ENCODE measurements at regions not wholly inside any gene's neighbourhood (a gene's known extent, or its start where the extent isn't known, plus 50 kb on each side); places are given as distances from the start of the nearest gene placed in this dataset.

- TF ChIP-seq EP300 (IDR thresholded peaks at IDR 0.05) (no peak), POLR2A (IDR thresholded peaks at IDR 0.05) (no peak), POLR2AphosphoS5 (IDR thresholded peaks at IDR 0.05) (no peak)
- TF ChIP-seq, protein P1, sequence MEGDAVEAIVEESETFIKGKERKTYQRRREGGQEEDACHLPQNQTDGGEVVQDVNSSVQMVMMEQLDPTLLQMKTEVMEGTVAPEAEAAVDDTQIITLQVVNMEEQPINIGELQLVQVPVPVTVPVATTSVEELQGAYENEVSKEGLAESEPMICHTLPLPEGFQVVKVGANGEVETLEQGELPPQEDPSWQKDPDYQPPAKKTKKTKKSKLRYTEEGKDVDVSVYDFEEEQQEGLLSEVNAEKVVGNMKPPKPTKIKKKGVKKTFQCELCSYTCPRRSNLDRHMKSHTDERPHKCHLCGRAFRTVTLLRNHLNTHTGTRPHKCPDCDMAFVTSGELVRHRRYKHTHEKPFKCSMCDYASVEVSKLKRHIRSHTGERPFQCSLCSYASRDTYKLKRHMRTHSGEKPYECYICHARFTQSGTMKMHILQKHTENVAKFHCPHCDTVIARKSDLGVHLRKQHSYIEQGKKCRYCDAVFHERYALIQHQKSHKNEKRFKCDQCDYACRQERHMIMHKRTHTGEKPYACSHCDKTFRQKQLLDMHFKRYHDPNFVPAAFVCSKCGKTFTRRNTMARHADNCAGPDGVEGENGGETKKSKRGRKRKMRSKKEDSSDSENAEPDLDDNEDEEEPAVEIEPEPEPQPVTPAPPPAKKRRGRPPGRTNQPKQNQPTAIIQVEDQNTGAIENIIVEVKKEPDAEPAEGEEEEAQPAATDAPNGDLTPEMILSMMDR (IDR thresholded peaks at IDR 0.05) = no peak
- Histone ChIP-seq H3K9me3 (no peaks in the 10 kb centered on the region), H3K27me3 (no peaks in the 10 kb centered on the region), H3K4me3 (no peak overlapping the region), H3K4me1 (no peaks in the 10 kb centered on the region), H3K27ac (no peak overlapping the region), H3K36me3 (no peaks in the 10 kb centered on the region)
- no peak for DNase-seq
- 84 to 92% methylated on average over 3 of the region's 3 CpGs for WGBS, 2 donors
- intact Hi-C loops (cut with DNase I) = no loop called here
These were observed 160.1 kb upstream of the DAP start for GRCh38 chr5:10921160-10921559.

DNA sequence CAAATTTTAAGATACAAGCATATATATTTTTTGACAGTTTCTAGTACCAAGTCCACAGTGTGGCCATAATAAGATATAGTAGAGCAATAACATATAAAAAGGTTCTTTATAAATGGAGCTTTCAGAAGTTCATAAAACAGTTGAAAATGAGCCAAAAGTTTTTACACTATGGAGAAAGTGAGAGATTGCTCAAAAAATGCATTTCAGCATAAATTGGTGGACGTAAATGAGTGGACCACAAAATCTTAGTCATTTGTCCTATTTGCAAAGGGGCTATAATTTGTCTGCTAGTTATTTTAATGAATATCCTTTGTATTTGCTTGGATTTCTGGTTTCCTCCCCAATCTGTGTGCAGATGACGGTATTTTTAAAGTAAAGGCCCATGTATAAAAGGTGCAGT is 159.4 kb upstream of the DAP start:
- no peak overlapping the region for H3K27ac ChIP-seq
- H3K4me1 ChIP-seq = no peaks in the 10 kb centered on the region
- 75 to 92% methylated on average over 2 of the region's 2 CpGs for WGBS, 2 donors
- intact Hi-C loops (cut with DNase I) = no loop called here
- no peak for DNase-seq
- H3K36me3 ChIP-seq = no peaks in the 10 kb centered on the region
- no peak overlapping the region for H3K4me3 ChIP-seq
- no peaks in the 10 kb centered on the region for H3K9me3 ChIP-seq
- TF ChIP-seq POLR2A (IDR thresholded peaks at IDR 0.05) = no peak
- no peak for TF ChIP-seq POLR2AphosphoS5 (IDR thresholded peaks at IDR 0.05)
- TF ChIP-seq EP300 (IDR thresholded peaks at IDR 0.05) = no peak
- TF ChIP-seq, protein P1 (IDR thresholded peaks at IDR 0.05) = no peak
- no peaks in the 10 kb centered on the region for H3K27me3 ChIP-seq

DNA sequence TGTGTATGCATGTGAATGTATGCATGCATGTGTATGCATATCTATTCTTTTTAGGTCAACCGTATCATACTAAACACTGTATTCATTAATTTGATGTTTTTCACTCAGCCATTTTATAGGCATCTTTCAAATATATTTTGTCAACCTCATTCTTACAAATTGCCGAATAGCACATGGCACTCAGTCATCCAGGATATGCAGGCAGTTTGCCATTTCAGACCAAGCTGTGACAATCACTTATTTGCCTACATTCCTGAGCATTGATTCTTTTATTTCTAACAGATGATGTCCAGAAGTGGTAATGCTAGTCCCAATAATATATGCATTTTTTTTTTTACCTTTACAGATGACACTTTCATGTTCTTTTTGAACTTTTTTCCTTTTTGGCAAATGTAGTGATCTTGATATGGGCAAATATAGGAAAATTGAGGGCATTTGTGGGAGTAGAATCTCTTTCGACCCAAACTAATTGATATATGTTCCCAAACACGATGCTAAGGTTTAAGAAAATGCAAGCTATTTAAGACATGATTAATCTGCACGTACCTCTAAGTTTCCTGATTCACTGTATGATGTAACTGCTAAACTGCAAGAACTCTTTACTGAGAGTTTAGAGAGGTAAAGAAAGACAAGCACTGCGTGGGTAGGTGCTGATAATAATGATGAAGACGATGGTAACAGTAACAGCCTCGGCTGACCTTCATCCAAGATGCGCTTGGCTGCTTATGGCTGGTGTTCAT is 153.9 kb upstream of the DAP start:
- no peaks in the 10 kb centered on the region for H3K36me3 ChIP-seq
- intact Hi-C loops (cut with DNase I) = no loop called here
- no peaks in the 10 kb centered on the region for H3K4me1 ChIP-seq
- H3K27me3 ChIP-seq = no peaks in the 10 kb centered on the region
- no peak overlapping the region for H3K4me3 ChIP-seq
- no peak overlapping the region for H3K27ac ChIP-seq
- H3K9me3 ChIP-seq = no peaks in the 10 kb centered on the region
- 86 to 89% methylated on average over 9 of the region's 9 CpGs for whole genome bisulfite sequencing, 2 donors
- no peak for TF ChIP-seq POLR2AphosphoS5 (IDR thresholded peaks at IDR 0.05)
- TF ChIP-seq, protein P1 (IDR thresholded peaks at IDR 0.05) = no peak
- TF ChIP-seq EP300 (IDR thresholded peaks at IDR 0.05) = no peak
- TF ChIP-seq POLR2A (IDR thresholded peaks at IDR 0.05) = no peak
- DNase-seq = no peak

- no peak overlapping the region for H3K4me3 ChIP-seq
- no peaks in the 10 kb centered on the region for H3K36me3 ChIP-seq
- no peak for TF ChIP-seq POLR2AphosphoS5 (IDR thresholded peaks at IDR 0.05)
- TF ChIP-seq, protein P1 (IDR thresholded peaks at IDR 0.05) = no peak
- no peak for TF ChIP-seq POLR2A (IDR thresholded peaks at IDR 0.05)
- TF ChIP-seq EP300 (IDR thresholded peaks at IDR 0.05) = no peak
- H3K9me3 ChIP-seq = no peaks in the 10 kb centered on the region
- no peaks in the 10 kb centered on the region for H3K27me3 ChIP-seq
- intact Hi-C loops (cut with DNase I) = no loop called here
- WGBS, 2 donors = 20 to 21% methylated on average over 5 of the region's 5 CpGs
- H3K27ac ChIP-seq = no peak overlapping the region
- H3K4me1 ChIP-seq = no peaks in the 10 kb centered on the region
- DNase-seq = no peak
These were observed 152.8 kb upstream of the DAP start for GRCh38 chr5:10913841-10914240.
